ENCODE measurements at regions not wholly inside any gene's neighbourhood (a gene's known extent, or its start where the extent isn't known, plus 50 kb on each side); places are given as distances from the start of the nearest gene placed in this dataset.

GRCh38 chr21:35597750-35598339, 462.5 kb downstream of the SETD4 start:
- in situ Hi-C loops (cut with HindIII; ENCODE audit: extremely low pct_ligation_motif_present, low pct_unique_long_range_greater_than_20kb) (no loop called here), intact Hi-C loops (cut with micrococcal nuclease; ENCODE audit: unreplicated experiment) (no loop called here)
- Histone ChIP-seq H3K27me3 (ENCODE audit: control insufficient read depth in 1 of 2, insufficient read depth in 2 of 2, low read length in 2 of 2) (no peaks in the 10 kb centered on the region), H3K4me3 (replicated peaks in 1 of 3; ENCODE audit: insufficient read depth in 1 of 3, low read depth in 2 of 3, low read length in 3 of 3) (no peak overlapping the region), H3K36me3 (replicated peaks in 1 of 2; ENCODE audit: control insufficient read depth in 1 of 2, insufficient read depth in 2 of 2, low read length in 2 of 2) (no peaks in the 10 kb centered on the region), H3K4me2 (ENCODE audit: low read depth, low read length) (no peak overlapping the region), H3K9me3 (ENCODE audit: low read length) (no peaks in the 10 kb centered on the region), H2AFZ (ENCODE audit: low read length) (no peak overlapping the region), H3K9ac (ENCODE audit: insufficient read depth, low read depth, low read length) (no peak overlapping the region), H3K79me2 (ENCODE audit: insufficient read depth, low read length) (no peaks in the 10 kb centered on the region), H3K4me1 (ENCODE audit: insufficient read depth, low read length) (no peaks in the 10 kb centered on the region), H4K20me1 (ENCODE audit: insufficient read depth, low read length) (no peaks in the 10 kb centered on the region), H3K27ac (ENCODE audit: extremely low read length, insufficient read depth, low read length) (no peak overlapping the region)
- no peak for ATAC-seq
- ChIA-PET CTCF (ENCODE audit: low intra/inter-chr PET ratio, low total read pairs) (no interaction called here), POLR2A (no interaction called here)
- FAIRE-seq, result no peak
- DNase-seq (ENCODE audit: low spot score), result no peak
- WGBS (ENCODE audit: low lambda C conversion rate), result 69% methylated on average over 7 of the region's 7 CpGs
- BruUV-seq (replicated peaks), result no TSS peak
- TF ChIP-seq ATM (IDR thresholded peaks at IDR 0.05; ENCODE audit: borderline replicate concordance) (no peak), TCF7L2 (IDR thresholded peaks at IDR 0.05; ENCODE audit: low read depth, low read length) (no peak), ZNF260 (CRISPR knock-in tag; IDR thresholded peaks at IDR 0.05; ENCODE audit: borderline replicate concordance, low read depth) (no peak), ZNF430 (CRISPR knock-in tag; IDR thresholded peaks at IDR 0.05) (no peak), PRDM15 (CRISPR knock-in tag; IDR thresholded peaks at IDR 0.05) (no peak), ZNF572 (CRISPR knock-in tag; IDR thresholded peaks at IDR 0.05) (no peak), RBFOX2 (IDR thresholded peaks at IDR 0.05; ENCODE audit: low read depth, low read length) (no peak), ZNF720 (CRISPR knock-in tag; IDR thresholded peaks at IDR 0.05) (no peak), JARID2 (CRISPR knock-in tag; IDR thresholded peaks at IDR 0.05; ENCODE audit: insufficient replicate concordance) (no peak), GATAD2A (CRISPR knock-in tag; IDR thresholded peaks at IDR 0.05) (no peak), ZNF878 (CRISPR knock-in tag; IDR thresholded peaks at IDR 0.05) (no peak), ONECUT2 (CRISPR knock-in tag; IDR thresholded peaks at IDR 0.05) (no peak)
- TF ChIP-seq, protein P1, sequence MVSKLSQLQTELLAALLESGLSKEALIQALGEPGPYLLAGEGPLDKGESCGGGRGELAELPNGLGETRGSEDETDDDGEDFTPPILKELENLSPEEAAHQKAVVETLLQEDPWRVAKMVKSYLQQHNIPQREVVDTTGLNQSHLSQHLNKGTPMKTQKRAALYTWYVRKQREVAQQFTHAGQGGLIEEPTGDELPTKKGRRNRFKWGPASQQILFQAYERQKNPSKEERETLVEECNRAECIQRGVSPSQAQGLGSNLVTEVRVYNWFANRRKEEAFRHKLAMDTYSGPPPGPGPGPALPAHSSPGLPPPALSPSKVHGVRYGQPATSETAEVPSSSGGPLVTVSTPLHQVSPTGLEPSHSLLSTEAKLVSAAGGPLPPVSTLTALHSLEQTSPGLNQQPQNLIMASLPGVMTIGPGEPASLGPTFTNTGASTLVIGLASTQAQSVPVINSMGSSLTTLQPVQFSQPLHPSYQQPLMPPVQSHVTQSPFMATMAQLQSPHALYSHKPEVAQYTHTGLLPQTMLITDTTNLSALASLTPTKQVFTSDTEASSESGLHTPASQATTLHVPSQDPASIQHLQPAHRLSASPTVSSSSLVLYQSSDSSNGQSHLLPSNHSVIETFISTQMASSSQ (IDR thresholded peaks at IDR 0.05; ENCODE audit: low read depth), result no peak
- TF ChIP-seq, protein P1 (CRISPR knock-in tag; IDR thresholded peaks at IDR 0.05; ENCODE audit: borderline replicate concordance), result no peak
- TF ChIP-seq, protein P2, sequence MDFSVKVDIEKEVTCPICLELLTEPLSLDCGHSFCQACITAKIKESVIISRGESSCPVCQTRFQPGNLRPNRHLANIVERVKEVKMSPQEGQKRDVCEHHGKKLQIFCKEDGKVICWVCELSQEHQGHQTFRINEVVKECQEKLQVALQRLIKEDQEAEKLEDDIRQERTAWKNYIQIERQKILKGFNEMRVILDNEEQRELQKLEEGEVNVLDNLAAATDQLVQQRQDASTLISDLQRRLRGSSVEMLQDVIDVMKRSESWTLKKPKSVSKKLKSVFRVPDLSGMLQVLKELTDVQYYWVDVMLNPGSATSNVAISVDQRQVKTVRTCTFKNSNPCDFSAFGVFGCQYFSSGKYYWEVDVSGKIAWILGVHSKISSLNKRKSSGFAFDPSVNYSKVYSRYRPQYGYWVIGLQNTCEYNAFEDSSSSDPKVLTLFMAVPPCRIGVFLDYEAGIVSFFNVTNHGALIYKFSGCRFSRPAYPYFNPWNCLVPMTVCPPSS (IDR thresholded peaks at IDR 0.05), result no peak

Measured in HepG2 (cell line).